Fibroblast of the aortic adventitia (primary cell): ENCODE measurements at regions not wholly inside any gene's neighbourhood (a gene's known extent, or its start where the extent isn't known, plus 50 kb on each side); places are given as distances from the start of the nearest gene placed in this dataset.

Source experiments
- DNase-seq: peaks from one replicate; pipeline ENCODE4 v3.0.0-alpha.2; 2010; ENCODE audit warnings: low read depth
- H3K4me3 ChIP-seq: 2 replicates; pipeline ENCODE4 v1.5.1; 2011; ENCODE audit warnings: low read depth, mild to moderate bottlenecking, control low read depth, low read length, moderate library complexity
- TF ChIP-seq, protein P1 (sequence below): IDR thresholded peaks from 2 replicates; pipeline ENCODE4 v1.5.1; 2011; ENCODE audit warnings: mild to moderate bottlenecking, low read length, control low read depth, inconsistent platforms; ENCODE audit not compliant: insufficient read depth

DNA sequence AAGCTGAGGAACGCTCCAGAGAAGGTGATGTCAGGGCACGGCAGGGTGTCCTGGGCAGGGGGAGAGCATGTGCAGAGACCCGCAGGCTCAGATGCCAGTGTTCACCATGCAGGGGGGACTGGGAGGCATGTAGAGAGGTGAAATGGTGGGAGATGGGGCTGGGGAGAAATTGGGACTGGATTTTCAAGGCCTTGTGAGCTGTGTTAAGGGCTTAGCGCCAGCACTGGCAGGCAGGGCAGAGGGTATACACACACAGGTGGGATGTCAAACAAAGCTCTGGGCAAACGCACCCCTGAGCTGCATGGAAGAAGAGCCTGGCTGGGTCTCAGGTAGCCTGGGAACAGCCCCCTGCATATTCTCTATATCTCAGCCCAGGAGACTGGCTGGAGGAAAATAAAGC, 282.7 kb downstream of the SHQ1 start:
- TF ChIP-seq, protein P1, sequence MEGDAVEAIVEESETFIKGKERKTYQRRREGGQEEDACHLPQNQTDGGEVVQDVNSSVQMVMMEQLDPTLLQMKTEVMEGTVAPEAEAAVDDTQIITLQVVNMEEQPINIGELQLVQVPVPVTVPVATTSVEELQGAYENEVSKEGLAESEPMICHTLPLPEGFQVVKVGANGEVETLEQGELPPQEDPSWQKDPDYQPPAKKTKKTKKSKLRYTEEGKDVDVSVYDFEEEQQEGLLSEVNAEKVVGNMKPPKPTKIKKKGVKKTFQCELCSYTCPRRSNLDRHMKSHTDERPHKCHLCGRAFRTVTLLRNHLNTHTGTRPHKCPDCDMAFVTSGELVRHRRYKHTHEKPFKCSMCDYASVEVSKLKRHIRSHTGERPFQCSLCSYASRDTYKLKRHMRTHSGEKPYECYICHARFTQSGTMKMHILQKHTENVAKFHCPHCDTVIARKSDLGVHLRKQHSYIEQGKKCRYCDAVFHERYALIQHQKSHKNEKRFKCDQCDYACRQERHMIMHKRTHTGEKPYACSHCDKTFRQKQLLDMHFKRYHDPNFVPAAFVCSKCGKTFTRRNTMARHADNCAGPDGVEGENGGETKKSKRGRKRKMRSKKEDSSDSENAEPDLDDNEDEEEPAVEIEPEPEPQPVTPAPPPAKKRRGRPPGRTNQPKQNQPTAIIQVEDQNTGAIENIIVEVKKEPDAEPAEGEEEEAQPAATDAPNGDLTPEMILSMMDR = no peak
- no peak overlapping the region for H3K4me3 ChIP-seq
- DNase-seq = no peak

DNA sequence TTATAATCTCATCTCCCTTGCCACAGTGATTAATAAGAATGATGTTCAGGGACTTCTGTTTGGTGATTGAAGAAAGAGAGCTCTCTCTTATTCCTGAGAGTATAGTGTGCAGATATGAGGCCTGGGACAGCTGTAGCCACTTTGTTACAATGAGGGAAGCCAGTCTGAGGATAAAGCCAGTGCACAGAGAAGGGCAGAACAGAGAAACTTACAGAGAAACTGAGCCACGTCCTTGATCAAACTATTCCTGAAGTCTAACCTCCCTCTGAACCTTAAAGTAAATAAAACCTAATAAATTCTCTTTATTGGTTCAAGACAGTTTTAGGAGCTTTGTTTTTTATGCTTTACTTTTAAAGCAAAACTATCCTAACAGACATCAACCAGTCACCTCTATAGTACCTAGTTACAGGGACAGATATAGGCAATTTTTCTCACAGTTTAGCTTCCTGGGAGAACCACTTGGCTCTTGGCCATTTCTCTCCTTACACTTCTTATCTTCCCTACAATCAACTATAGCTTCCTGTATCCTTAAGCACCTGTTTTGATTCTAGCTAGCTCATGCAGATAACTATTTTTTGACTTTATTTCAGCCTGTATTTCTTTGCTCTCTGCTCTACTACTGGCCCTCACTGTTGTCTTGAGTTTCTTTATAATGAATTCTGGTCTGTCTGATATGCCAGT, 284.4 kb downstream of the SHQ1 start:
- DNase-seq = no peak
- TF ChIP-seq, protein P1 = no peak
- no peak overlapping the region for H3K4me3 ChIP-seq

- no peak overlapping the region for H3K4me3 ChIP-seq
- TF ChIP-seq, protein P1 = no peak
- peak; percentile 8 for DNase-seq
Observed at GRCh38 chr3:72560846-72561675, 287.2 kb downstream of the SHQ1 start.

DNA sequence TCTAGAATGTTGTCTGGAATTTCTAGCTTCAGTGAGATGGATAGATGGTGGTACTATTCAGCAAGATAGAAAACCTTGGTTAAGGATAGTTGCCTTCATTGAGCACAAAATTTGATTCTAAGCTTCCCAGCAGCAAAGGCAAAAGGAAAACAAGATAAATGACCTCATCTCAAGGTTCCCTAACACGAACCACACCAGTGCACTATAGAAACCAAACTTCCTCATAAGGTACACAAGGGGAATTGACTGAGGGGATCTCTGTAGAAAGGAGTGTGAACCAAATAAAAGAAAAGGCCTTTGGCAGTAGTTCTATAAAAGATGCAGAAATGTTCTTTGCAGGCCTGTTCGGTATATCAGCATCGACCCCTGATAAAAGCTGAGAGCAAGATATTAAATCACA, 288.9 kb downstream of the SHQ1 start:
- DNase-seq = no peak

DNA sequence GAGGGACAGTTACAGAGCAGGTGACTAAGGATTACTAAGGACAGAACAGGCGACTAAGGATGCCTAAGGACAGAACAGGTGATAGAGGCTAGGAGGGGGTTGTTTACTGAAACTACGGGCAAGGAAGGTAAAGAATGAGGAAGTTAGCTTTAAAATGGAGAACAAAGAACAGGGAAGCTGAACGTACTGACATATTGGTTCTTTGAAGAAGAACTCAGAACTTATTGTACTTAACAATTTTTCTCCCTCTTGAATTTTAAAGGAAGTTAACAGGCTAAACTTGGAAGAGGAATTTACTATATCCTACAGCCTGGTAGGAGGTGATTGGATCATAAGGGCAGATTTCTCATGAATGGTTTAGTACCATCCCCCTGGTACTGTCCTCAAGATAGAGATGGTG, 290.2 kb downstream of the SHQ1 start:
- no peak for DNase-seq
- TF ChIP-seq, protein P1 = no peak
- no peak overlapping the region for H3K4me3 ChIP-seq

More for the DNA sequence above, 288.9 kb downstream of the SHQ1 start:
- TF ChIP-seq, protein P1 = no peak
- H3K4me3 ChIP-seq = no peak overlapping the region

GRCh38 chr3:72555714-72556113, 292.5 kb downstream of the SHQ1 start:
- DNase-seq = no peak
- H3K4me3 ChIP-seq = no peak overlapping the region
- TF ChIP-seq, protein P1 = no peak
